Vagina (tissue), 2 donors: ENCODE measurements at regions not wholly inside any gene's neighbourhood (a gene's known extent, or its start where the extent isn't known, plus 50 kb on each side); places are given as distances from the start of the nearest gene placed in this dataset.

Source experiments
- DNase-seq, 2 donors: peaks; one replicate each; pipeline ENCODE4 v3.0.0-alpha.2; 2017; ENCODE audit errors: extremely low spot score in 2 of 2
- H3K27ac ChIP-seq: fragments of 200-600 bp; sonication (generic); one replicate; pipeline ENCODE4 v1.5.1; 2019
- H3K27me3 ChIP-seq: fragments of 200-600 bp; sonication (generic); one replicate; pipeline ENCODE4 v1.5.1; 2019
- H3K36me3 ChIP-seq, 2 donors: fragments of 200-600 bp; sonication (generic); one replicate each; pipeline ENCODE4 v1.5.1; 2017 to 2019
- H3K4me1 ChIP-seq: fragments of 200-600 bp; sonication (generic); one replicate; pipeline ENCODE4 v1.5.1; 2019
- H3K4me3 ChIP-seq, 2 donors: fragments of 200-600 bp; sonication (generic); 1 replicate in 1 of 2; 2 replicates in 1 of 2; pipeline ENCODE4 v1.5.1; 2016 to 2019
- H3K9me3 ChIP-seq: fragments of 200-600 bp; sonication (generic); one replicate; pipeline ENCODE4 v1.5.1; 2019
- CTCF ChIP-seq, 3 experiments: fragments of 450-650 bp in 2 of 3; fragments of 200-600 bp in 1 of 3; sonication (generic) in 1 of 3; IDR thresholded peaks; one replicate each; pipeline ENCODE4 v1.5.1; 2017 to 2019; ENCODE audit warnings: antibody characterized with exemption in 3 of 3, mild to moderate bottlenecking in 2 of 3, moderate library complexity in 2 of 3
- POLR2A ChIP-seq, 2 donors: fragments of 450-650 bp; IDR thresholded peaks; one replicate each; pipeline ENCODE4 v1.6.1; 2017; ENCODE audit warnings: antibody characterized with exemption in 2 of 2, mild to moderate bottlenecking in 2 of 2, moderate library complexity in 2 of 2
- POLR2AphosphoS5 ChIP-seq, 2 donors: sonication (generic); formaldehyde crosslinking; IDR thresholded peaks; one replicate each; pipeline ENCODE4 v1.9.0; 2017; ENCODE audit warnings: antibody characterized with exemption in 2 of 2, mild to moderate bottlenecking in 2 of 2, low read depth in 1 of 2; ENCODE audit not compliant: insufficient read depth in 1 of 2
- intact Hi-C: fragments of 100-400 bp; cut with DNase I; formaldehyde crosslinking; loops from one replicate; pipeline ENCODE4 v1.15.1; 2023

GRCh38 chr12:28770322-28770721 lies 378.8 kb upstream of the FAR2 start:
- no peaks in the 10 kb centered on the region for H3K27me3 ChIP-seq
- no peaks in the 10 kb centered on the region for H3K36me3 ChIP-seq
- H3K27ac ChIP-seq, result no peak overlapping the region
- DNase-seq, result no peak
- intact Hi-C loops, result no loop called here
- no peak overlapping the region for H3K4me3 ChIP-seq
- no peaks in the 10 kb centered on the region for H3K4me1 ChIP-seq
- TF ChIP-seq POLR2AphosphoS5 (IDR thresholded peaks at IDR 0.05; ENCODE audit: insufficient read depth in 1 of 2, low read depth in 1 of 2), result no peak
- no peak for TF ChIP-seq POLR2A (IDR thresholded peaks at IDR 0.05)
- TF ChIP-seq CTCF (IDR thresholded peaks at IDR 0.05), result no peak
- H3K9me3 ChIP-seq, result no peaks in the 10 kb centered on the region

- Histone ChIP-seq H3K27ac (no peak overlapping the region), H3K4me1 (no peaks in the 10 kb centered on the region)
- DNase-seq, result no peak
Observed at GRCh38 chr12:28771968-28772367, 377.1 kb upstream of the FAR2 start.

GRCh38 chr12:28775556-28775955 lies 373.5 kb upstream of the FAR2 start:
- no peaks in the 10 kb centered on the region for H3K4me1 ChIP-seq
- H3K27me3 ChIP-seq, result no peaks in the 10 kb centered on the region
- H3K36me3 ChIP-seq, result no peaks in the 10 kb centered on the region

More at GRCh38 chr12:28771968-28772367, 377.1 kb upstream of the FAR2 start:
- Histone ChIP-seq H3K27me3 (no peaks in the 10 kb centered on the region), H3K4me3 (no peak overlapping the region), H3K9me3 (no peaks in the 10 kb centered on the region), H3K36me3 (no peaks in the 10 kb centered on the region)
- intact Hi-C loops, result no loop called here
- TF ChIP-seq CTCF (IDR thresholded peaks at IDR 0.05) (no peak), POLR2A (IDR thresholded peaks at IDR 0.05) (no peak), POLR2AphosphoS5 (IDR thresholded peaks at IDR 0.05; ENCODE audit: insufficient read depth in 1 of 2, low read depth in 1 of 2) (no peak)

GRCh38 chr12:28776220-28776619 lies 372.9 kb upstream of the FAR2 start:
- TF ChIP-seq POLR2A (IDR thresholded peaks at IDR 0.05) (no peak), CTCF (IDR thresholded peaks at IDR 0.05) (no peak)
- no peak overlapping the region for H3K4me3 ChIP-seq
- H3K36me3 ChIP-seq, result no peaks in the 10 kb centered on the region
- intact Hi-C loops, result no loop called here
- no peaks in the 10 kb centered on the region for H3K4me1 ChIP-seq
- H3K27me3 ChIP-seq, result no peaks in the 10 kb centered on the region
- H3K27ac ChIP-seq, result no peak overlapping the region
- no peaks in the 10 kb centered on the region for H3K9me3 ChIP-seq
- DNase-seq, result no peak

More at GRCh38 chr12:28775556-28775955, 373.5 kb upstream of the FAR2 start:
- no peak for TF ChIP-seq POLR2A (IDR thresholded peaks at IDR 0.05)
- TF ChIP-seq CTCF (IDR thresholded peaks at IDR 0.05), result no peak
- no peak for TF ChIP-seq POLR2AphosphoS5 (IDR thresholded peaks at IDR 0.05; ENCODE audit: insufficient read depth in 1 of 2, low read depth in 1 of 2)
- no peak for DNase-seq
- intact Hi-C loops, result no loop called here
- H3K9me3 ChIP-seq, result no peaks in the 10 kb centered on the region
- no peak overlapping the region for H3K4me3 ChIP-seq
- no peak overlapping the region for H3K27ac ChIP-seq

- TF ChIP-seq POLR2AphosphoS5 (IDR thresholded peaks at IDR 0.05; ENCODE audit: insufficient read depth in 1 of 2, low read depth in 1 of 2), result no peak
- TF ChIP-seq CTCF (IDR thresholded peaks at IDR 0.05), result no peak
- no peak for TF ChIP-seq POLR2A (IDR thresholded peaks at IDR 0.05)
- no peak for DNase-seq
- Histone ChIP-seq H3K9me3 (no peaks in the 10 kb centered on the region), H3K27ac (no peak overlapping the region), H3K4me3 (no peak overlapping the region), H3K4me1 (no peaks in the 10 kb centered on the region), H3K27me3 (no peaks in the 10 kb centered on the region), H3K36me3 (no peaks in the 10 kb centered on the region)
- intact Hi-C loops, result no loop called here
Observed at GRCh38 chr12:28776913-28777422, 372.1 kb upstream of the FAR2 start.
